ENCODE measurements at regions not wholly inside any gene's neighbourhood (a gene's known extent, or its start where the extent isn't known, plus 50 kb on each side); places are given as distances from the start of the nearest gene placed in this dataset.

DNA sequence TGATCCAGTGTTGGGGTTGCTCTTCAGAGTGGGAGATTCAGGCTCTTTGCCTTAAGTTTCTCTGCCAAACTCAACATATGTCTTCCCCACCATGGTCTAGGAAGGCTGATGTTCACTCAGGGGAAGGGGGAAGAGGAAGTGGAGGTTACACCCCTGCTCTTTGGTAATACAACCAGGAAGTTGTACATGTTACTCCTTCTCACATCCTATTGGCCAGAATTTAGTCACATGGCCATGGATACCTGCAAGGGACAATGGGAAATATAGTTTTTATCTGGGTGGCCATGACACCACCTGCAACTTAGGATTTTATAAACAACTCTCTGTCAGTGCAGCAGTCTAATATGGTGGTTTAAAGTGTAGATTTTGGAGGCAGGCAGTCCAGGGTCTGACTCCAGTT is 150.9 kb downstream of the TBX5 start:
- Histone ChIP-seq H3K4me3 (ENCODE audit: low read length) (no peak overlapping the region), H3K36me3 (ENCODE audit: insufficient read depth, low read length) (no peaks in the 10 kb centered on the region), H3K9me3 (ENCODE audit: low read length) (no peaks in the 10 kb centered on the region), H3K27ac (ENCODE audit: low read length) (no peak overlapping the region), H3K9me2 (ENCODE audit: insufficient read depth, low read length) (no peaks in the 10 kb centered on the region), H4K20me1 (ENCODE audit: insufficient read depth) (no peaks in the 10 kb centered on the region), H3K4me2 (ENCODE audit: low read length) (no peak overlapping the region), H2AFZ (ENCODE audit: low read depth, low read length) (no peak overlapping the region), H3K27me3 (ENCODE audit: insufficient read depth, low read depth, low read length) (no peaks in the 10 kb centered on the region), H3F3A (ENCODE audit: insufficient read depth, low read length, poor library complexity, severe bottlenecking) (no peaks in the 10 kb centered on the region), H3K9ac (ENCODE audit: low read length) (no peak overlapping the region), H3K79me2 (replicated peaks; ENCODE audit: insufficient read depth, low read length) (no peaks in the 10 kb centered on the region)
- TF ChIP-seq EP300 (conservative IDR thresholded peaks at IDR 0.05; ENCODE audit: poor library complexity, severe bottlenecking), result no peak
- no peak for TF ChIP-seq RAD21 (conservative IDR thresholded peaks at IDR 0.05)
- TF ChIP-seq MXI1 (conservative IDR thresholded peaks at IDR 0.05; ENCODE audit: poor library complexity, severe bottlenecking), result no peak
- TF ChIP-seq TAF1 (IDR thresholded peaks at IDR 0.05; ENCODE audit: low read depth), result no peak
- no peak for TF ChIP-seq EZH2 (IDR thresholded peaks at IDR 0.05; ENCODE audit: borderline replicate concordance, insufficient read depth, low read length, poor library complexity, severe bottlenecking)
- TF ChIP-seq, protein P1, sequence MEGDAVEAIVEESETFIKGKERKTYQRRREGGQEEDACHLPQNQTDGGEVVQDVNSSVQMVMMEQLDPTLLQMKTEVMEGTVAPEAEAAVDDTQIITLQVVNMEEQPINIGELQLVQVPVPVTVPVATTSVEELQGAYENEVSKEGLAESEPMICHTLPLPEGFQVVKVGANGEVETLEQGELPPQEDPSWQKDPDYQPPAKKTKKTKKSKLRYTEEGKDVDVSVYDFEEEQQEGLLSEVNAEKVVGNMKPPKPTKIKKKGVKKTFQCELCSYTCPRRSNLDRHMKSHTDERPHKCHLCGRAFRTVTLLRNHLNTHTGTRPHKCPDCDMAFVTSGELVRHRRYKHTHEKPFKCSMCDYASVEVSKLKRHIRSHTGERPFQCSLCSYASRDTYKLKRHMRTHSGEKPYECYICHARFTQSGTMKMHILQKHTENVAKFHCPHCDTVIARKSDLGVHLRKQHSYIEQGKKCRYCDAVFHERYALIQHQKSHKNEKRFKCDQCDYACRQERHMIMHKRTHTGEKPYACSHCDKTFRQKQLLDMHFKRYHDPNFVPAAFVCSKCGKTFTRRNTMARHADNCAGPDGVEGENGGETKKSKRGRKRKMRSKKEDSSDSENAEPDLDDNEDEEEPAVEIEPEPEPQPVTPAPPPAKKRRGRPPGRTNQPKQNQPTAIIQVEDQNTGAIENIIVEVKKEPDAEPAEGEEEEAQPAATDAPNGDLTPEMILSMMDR (IDR thresholded peaks at IDR 0.05; ENCODE audit: poor library complexity, severe bottlenecking), result no peak
- no peak for TF ChIP-seq SMC3 (conservative IDR thresholded peaks at IDR 0.05; ENCODE audit: poor library complexity)
- TF ChIP-seq POLR2AphosphoS5 (IDR thresholded peaks at IDR 0.05), result no peak
- TF ChIP-seq REST (IDR thresholded peaks at IDR 0.05; ENCODE audit: borderline replicate concordance), result no peak

DNA sequence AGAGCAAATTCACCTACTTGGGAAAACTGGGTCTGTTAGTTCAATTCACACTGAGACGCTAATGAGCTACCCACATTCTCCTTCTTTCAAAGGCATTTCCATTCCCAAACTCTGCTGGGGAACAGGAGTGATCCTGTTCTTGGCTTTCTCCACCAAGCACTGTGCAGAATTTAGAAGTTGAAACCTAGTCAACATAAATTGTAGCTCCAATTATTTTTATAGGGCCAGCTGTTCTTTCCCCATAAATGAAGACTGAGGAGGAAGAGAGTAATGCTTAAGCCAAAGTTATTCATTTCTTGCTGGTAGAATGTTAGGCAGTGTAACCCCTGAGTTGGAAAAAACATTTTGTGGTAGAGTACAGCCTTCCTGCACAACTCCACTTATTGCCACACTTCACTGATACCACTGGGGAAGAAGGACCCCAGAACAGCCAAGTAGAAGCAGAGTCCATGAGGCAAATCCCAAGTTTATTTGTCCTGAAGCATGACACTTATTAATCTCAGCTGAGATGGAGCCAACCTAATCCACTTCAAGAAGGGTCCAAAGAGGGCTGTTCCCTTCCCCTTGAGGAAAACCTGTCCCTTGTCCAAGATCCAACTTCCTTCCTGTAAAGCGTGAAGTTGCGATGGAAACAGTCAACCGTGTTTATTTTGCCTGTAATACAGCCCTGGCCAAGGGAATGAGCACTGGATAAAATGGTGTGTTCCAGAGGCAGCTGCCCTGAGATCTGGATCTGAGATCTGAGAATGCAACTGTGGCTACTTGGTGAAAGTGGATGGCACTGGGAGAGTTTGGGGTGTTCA is 151.8 kb downstream of the TBX5 start:
- no peaks in the 10 kb centered on the region for H3K9me2 ChIP-seq (ENCODE audit: insufficient read depth, low read length)
- no peak overlapping the region for H3K9ac ChIP-seq (ENCODE audit: low read length)
- H3K4me2 ChIP-seq (ENCODE audit: low read length), result no peak overlapping the region
- H3K4me3 ChIP-seq (ENCODE audit: low read length), result no peak overlapping the region
- H3K79me2 ChIP-seq (replicated peaks; ENCODE audit: insufficient read depth, low read length), result no peaks in the 10 kb centered on the region
- no peaks in the 10 kb centered on the region for H3F3A ChIP-seq (ENCODE audit: insufficient read depth, low read length, poor library complexity, severe bottlenecking)
- H3K27ac ChIP-seq (ENCODE audit: low read length), result no peak overlapping the region
- H3K36me3 ChIP-seq (ENCODE audit: insufficient read depth, low read length), result no peaks in the 10 kb centered on the region
- H3K9me3 ChIP-seq (ENCODE audit: low read length), result no peaks in the 10 kb centered on the region
- H2AFZ ChIP-seq (ENCODE audit: low read depth, low read length), result no peak overlapping the region
- no peaks in the 10 kb centered on the region for H4K20me1 ChIP-seq (ENCODE audit: insufficient read depth)
- TF ChIP-seq EZH2 (IDR thresholded peaks at IDR 0.05; ENCODE audit: borderline replicate concordance, insufficient read depth, low read length, poor library complexity, severe bottlenecking) (no peak), SMC3 (conservative IDR thresholded peaks at IDR 0.05; ENCODE audit: poor library complexity) (no peak), POLR2AphosphoS5 (IDR thresholded peaks at IDR 0.05) (no peak), REST (IDR thresholded peaks at IDR 0.05; ENCODE audit: borderline replicate concordance) (no peak), MXI1 (conservative IDR thresholded peaks at IDR 0.05; ENCODE audit: poor library complexity, severe bottlenecking) (no peak), TAF1 (IDR thresholded peaks at IDR 0.05; ENCODE audit: low read depth) (no peak), EP300 (conservative IDR thresholded peaks at IDR 0.05; ENCODE audit: poor library complexity, severe bottlenecking) (no peak), RAD21 (conservative IDR thresholded peaks at IDR 0.05) (no peak)
- TF ChIP-seq, protein P1 (IDR thresholded peaks at IDR 0.05; ENCODE audit: poor library complexity, severe bottlenecking), result no peak
- no peaks in the 10 kb centered on the region for H3K27me3 ChIP-seq (ENCODE audit: insufficient read depth, low read depth, low read length)

Data from neural cell (in vitro differentiated cells).